Stimulated activated CD8-positive, alpha-beta memory T cell treated with anti-CD3 and anti-CD28 coated beads, Interleukin-12 subunit alpha, Interleukin-12 subunit beta, amount 100 ng/mL, for 4 hours (primary cell): ENCODE measurements at regions not wholly inside any gene's neighbourhood (a gene's known extent, or its start where the extent isn't known, plus 50 kb on each side); places are given as distances from the start of the nearest gene placed in this dataset.

Experiments
- DNase-seq: peaks from one replicate; pipeline ENCODE4 v3.0.0-alpha.2; 2020; ENCODE audit warnings: low read depth

GRCh38 chr3:104750581-104750980 is 616.1 kb upstream of the ALCAM start:
- no peak for DNase-seq

DNA sequence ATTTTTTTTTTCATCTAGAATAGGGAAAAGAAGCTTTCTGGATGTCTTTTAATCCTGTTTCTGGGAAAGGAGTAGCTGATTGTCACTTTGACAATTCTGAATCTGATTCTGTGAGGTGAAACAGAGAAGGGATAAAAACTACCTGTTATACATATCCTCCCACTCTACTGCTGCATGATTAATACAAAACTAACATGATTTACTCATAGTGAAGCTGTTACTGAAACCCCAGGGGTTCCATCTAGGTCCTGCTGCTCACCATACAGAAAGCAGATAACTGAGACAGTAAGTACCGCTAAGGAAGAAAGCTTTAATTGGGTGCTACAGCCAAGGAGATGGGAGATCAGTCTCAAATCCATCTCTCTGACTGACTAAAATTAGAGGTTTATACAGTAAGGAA is 610.9 kb upstream of the ALCAM start:
- DNase-seq, result no peak

DNA sequence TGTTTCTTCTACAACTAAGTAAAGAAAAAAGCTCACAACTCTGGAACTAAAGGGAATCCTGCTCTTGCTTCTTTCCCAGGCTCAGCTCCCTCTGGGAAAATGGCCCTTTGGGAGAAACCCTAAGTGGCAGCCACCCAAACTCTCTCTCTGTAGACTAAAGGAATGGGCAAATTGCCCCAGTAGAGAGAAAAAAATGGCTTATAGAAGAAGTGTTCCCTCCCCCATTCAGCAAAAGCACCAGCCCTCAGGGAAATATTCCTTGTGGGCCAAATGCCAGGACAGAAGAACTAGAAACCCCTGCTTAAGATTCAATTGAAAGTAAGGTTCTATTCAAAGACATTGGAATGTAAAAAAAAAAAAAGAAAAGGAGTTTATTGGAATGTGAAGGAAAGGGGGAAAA is 603.7 kb upstream of the ALCAM start:
- DNase-seq, result no peak

- DNase-seq, result no peak
These were observed 602.2 kb upstream of the ALCAM start for GRCh38 chr3:104764496-104764895.

GRCh38 chr3:104768886-104769285 is 597.8 kb upstream of the ALCAM start:
- DNase-seq, result no peak

DNA sequence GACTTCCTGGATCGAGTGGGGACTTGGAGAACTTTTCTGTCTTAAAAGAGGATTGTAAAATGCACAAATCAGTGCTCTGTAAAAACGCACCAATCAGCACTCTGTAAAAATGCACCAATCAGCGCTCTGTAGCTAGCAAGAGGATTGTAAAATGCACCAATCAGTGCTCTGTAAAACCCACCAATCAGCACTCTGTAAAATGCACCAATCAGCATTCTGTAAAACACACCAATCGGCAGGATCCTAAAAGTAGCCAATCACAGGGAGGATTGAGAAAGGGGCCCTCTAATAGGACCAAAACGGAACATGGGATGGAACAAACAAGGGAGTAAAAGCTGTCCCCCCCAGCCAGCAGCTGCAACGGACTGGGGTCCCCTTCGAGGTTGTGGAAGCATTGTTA is 587.4 kb upstream of the ALCAM start:
- DNase-seq, result no peak

DNA sequence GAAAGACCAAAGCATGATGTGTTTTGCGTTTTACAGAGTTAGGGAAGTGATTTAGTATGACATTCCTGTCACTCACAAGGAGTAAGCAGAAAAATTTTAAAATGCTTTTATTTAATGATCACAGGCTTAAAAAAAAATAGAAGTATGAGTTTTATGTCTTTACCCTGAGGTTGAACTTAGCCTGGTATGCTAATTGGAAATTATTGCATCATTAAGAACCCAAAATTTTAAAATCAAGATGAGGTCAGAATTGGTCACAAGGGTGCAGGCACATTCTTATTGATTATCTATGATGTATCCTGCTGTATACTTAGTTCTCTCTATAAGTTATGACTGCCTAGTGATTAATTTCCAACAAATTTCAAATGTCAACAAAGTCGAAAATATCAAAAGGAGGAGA is 585.6 kb upstream of the ALCAM start:
- no peak for DNase-seq

- DNase-seq, result no peak
These were observed 580.8 kb upstream of the ALCAM start for GRCh38 chr3:104785947-104786346.

- DNase-seq, result no peak
These were observed 579.4 kb upstream of the ALCAM start for GRCh38 chr3:104787306-104787705.

DNA sequence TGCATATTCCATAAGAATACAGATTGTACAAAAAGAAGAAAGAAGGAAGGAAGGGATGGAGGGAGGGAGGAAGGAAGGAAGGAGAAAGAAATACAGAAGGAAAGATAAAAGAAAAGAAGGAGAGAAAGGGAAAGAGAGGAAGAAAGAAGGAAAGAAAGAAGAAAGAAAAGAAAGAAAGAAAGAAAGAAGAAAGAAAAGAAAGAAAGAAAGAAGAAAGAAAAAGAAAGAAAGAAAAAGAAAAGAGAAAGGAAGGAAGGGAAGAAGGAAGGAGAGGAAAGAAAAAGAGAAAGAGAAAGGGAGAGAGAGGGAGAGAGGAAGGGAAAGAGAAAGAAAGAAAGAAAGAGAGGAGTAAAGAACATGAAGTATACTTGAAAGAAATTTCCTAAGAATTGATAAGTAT is 577.9 kb upstream of the ALCAM start:
- DNase-seq, result no peak

GRCh38 chr3:104791331-104791730 is 575.4 kb upstream of the ALCAM start:
- no peak for DNase-seq

GRCh38 chr3:104796556-104796955 is 570.2 kb upstream of the ALCAM start:
- no peak for DNase-seq

GRCh38 chr3:104805042-104805441 is 561.7 kb upstream of the ALCAM start:
- DNase-seq, result no peak

DNA sequence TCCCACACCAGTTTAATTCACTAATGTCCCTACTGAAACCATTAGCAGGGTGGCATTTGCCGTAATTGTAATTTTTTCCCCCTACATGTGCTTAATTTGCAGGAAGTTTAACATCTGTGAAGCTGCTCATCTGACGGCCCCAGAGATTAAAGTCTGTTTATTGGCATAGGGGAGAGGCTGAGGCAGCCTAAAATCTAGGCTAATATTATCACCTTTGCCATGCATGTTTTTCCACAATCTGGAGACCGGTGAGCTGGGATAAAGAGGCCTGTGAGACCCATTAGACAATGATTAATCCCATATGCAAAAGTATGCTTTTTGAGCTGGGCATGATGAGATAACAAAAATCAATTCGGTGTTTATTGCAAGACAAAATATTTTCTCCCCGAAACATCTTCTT is 561.2 kb upstream of the ALCAM start:
- DNase-seq, result no peak

- no peak for DNase-seq
These were observed 555.8 kb upstream of the ALCAM start for GRCh38 chr3:104810896-104811295.

DNA sequence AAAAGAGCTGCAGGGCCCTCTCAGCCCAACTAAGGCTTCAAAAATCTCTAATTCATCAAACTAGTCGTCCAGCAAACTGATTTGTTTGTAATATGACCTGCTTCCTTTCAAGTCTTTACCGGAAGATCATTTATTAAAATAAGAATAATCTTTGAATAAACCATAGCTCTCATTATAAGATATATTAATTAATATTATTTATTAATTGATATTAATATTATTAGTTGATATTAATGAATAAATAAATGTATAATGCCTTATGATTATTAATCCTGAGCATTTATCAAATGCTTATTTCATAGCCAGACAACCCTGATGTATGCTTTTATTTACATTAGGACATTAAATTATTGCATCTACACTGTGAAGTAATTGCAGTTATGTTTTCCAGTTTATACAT is 550.7 kb upstream of the ALCAM start:
- no peak for DNase-seq

DNA sequence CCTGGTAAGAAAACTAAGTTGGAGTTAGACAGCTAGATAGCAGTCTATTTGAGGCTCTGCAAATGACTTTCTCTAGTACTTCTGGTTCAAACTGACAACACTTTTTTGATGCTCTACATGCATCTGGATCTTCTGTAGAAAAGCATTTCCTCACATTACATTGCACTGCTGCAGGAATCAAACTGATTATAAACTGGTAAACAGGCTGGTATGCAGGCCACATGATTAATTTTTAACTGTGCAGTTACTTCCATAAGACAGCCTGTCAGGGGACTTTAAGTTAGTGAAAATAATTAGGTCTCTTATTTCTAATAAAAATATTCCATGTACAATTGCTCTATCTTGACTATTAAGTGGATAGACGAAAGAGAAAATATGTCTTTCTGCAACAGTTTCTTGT is 550.0 kb upstream of the ALCAM start:
- DNase-seq, result no peak

GRCh38 chr3:104819333-104819732 is 547.4 kb upstream of the ALCAM start:
- no peak for DNase-seq

DNA sequence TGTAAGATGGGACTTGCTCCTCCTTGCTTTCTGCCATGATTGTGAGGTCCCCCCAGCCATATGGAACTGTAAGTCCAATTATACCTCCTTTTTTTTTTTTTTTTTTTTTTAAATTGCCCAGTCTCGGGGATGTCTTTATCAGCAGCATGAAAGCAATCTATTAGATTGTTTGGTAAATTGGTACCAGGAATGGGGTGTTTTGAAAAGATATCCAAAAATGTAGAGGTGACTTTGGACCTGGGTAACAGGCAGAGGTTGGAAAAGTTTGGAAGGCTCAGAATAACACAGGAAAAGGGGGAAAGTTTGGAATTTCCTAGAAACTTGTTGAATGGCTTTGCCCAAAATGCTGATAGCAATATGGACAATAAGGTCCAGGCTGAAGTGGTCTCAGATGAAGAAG is 545.8 kb upstream of the ALCAM start:
- no peak for DNase-seq

- DNase-seq, result no peak
These were observed 541.6 kb upstream of the ALCAM start for GRCh38 chr3:104825116-104825515.

- no peak for DNase-seq
These were observed 535.6 kb upstream of the ALCAM start for GRCh38 chr3:104831071-104831470.

DNA sequence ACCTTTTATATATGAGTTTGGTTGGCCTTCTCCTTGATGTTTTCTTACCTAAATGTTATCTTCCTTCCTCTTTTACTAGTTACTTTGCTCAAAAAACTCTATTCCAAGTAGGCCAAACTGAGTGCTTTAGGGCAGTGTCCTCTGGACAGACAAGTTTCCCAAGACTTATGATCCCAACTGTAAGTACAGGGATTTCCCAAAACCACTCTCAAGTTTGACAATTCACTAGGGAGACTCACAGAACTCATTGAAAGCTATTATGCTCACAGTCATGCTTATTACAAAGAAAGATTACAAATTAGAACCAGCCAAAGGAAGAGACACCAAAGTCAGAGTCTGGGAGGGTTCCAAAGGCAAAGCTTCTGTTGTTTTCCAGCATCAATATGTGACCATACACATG is 534.2 kb upstream of the ALCAM start:
- no peak for DNase-seq

- DNase-seq, result no peak
These were observed 531.3 kb upstream of the ALCAM start for GRCh38 chr3:104835376-104835775.

GRCh38 chr3:104846270-104846669 is 520.4 kb upstream of the ALCAM start:
- DNase-seq, result no peak

DNA sequence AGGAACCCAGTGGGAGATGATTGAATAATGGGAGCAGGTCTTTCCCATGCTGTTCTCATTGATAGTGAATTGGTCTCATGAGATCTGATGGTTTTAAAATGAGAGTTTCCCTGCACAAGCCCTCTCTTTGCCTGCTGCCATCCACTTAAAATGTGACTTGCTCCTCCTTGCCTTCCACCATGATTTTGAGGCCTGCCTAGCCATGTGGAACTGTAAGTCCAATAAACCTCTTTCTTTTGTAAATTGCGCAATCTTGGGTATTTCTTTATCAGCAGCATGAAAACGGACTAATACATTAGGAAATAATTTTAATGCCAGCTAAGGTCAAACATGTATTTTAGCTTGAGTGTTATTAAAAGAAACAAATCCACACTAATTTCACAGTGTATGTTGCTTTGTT is 517.6 kb upstream of the ALCAM start:
- DNase-seq, result no peak
